ENCODE measurements at regions not wholly inside any gene's neighbourhood (a gene's known extent, or its start where the extent isn't known, plus 50 kb on each side); places are given as distances from the start of the nearest gene placed in this dataset.

DNA sequence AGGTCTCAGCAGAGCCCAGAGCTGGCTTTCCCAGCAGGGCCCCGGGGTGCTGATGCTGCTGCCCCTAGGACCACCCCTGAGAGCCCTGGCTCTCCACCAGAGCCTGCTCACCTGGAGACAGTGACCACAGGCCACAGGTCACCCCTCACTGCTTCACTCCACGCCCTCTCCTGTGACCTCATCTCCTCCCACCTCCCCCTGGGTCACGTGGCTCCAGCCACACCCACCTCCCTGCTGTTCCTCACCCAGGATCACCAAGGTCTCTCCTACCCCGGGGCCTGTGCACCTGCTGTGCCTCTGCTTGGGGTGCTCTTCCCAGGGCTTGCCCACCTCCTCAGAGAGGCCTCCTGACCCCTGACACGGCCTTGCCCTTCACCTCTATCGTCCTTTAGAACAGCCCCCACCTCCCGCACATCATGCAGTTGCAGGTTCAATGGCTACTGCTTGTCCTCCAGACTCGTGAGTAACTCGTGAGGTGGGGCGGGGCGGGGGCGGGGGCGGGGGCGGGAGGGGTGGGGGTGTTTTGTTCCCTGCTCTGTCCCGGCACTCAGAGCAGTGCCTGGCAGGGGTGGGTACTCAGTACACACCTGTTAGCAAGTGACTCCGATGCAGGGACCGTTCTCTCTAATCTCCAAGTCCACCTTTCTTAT, 468.0 kb downstream of the PREX1 start (continued):
- TF ChIP-seq, protein P1, sequence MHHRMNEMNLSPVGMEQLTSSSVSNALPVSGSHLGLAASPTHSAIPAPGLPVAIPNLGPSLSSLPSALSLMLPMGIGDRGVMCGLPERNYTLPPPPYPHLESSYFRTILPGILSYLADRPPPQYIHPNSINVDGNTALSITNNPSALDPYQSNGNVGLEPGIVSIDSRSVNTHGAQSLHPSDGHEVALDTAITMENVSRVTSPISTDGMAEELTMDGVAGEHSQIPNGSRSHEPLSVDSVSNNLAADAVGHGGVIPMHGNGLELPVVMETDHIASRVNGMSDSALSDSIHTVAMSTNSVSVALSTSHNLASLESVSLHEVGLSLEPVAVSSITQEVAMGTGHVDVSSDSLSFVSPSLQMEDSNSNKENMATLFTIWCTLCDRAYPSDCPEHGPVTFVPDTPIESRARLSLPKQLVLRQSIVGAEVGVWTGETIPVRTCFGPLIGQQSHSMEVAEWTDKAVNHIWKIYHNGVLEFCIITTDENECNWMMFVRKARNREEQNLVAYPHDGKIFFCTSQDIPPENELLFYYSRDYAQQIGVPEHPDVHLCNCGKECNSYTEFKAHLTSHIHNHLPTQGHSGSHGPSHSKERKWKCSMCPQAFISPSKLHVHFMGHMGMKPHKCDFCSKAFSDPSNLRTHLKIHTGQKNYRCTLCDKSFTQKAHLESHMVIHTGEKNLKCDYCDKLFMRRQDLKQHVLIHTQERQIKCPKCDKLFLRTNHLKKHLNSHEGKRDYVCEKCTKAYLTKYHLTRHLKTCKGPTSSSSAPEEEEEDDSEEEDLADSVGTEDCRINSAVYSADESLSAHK (CRISPR knock-in tag; IDR thresholded peaks at IDR 0.05; ENCODE audit: borderline replicate concordance), result no peak
- TF ChIP-seq PAWR (CRISPR knock-in tag; IDR thresholded peaks at IDR 0.05; ENCODE audit: borderline replicate concordance) (no peak), ZNF766 (CRISPR knock-in tag; IDR thresholded peaks at IDR 0.05; ENCODE audit: borderline replicate concordance) (no peak), SRSF1 (optimal IDR thresholded peaks at IDR 0.05; ENCODE audit: low read depth, low read length) (no peak), ZNF143 (CRISPR knock-in tag; IDR thresholded peaks at IDR 0.05) (no peak), SAP130 (CRISPR knock-in tag; IDR thresholded peaks at IDR 0.05; ENCODE audit: low read depth) (peak; percentile 42; the same call in 1 of the 2 replicates), ZNF570 (CRISPR knock-in tag; IDR thresholded peaks at IDR 0.05; ENCODE audit: borderline replicate concordance) (no peak), TEAD3 (CRISPR knock-in tag; optimal IDR thresholded peaks at IDR 0.05; ENCODE audit: borderline replicate concordance) (no peak), MEF2D (CRISPR knock-in tag; IDR thresholded peaks at IDR 0.05) (no peak), EEA1 (CRISPR knock-in tag; IDR thresholded peaks at IDR 0.05; ENCODE audit: borderline replicate concordance) (no peak), ZNF619 (CRISPR knock-in tag; IDR thresholded peaks at IDR 0.05) (no peak), SYNCRIP (IDR thresholded peaks at IDR 0.05; ENCODE audit: insufficient read depth, low read depth, low read length) (no peak), ZNF768 (CRISPR knock-in tag; IDR thresholded peaks at IDR 0.05) (peak; percentile 13; the same call in 1 of the 2 replicates), FOSL2 (CRISPR knock-in tag; IDR thresholded peaks at IDR 0.05) (peak; percentile 38; the same call in 1 of the 2 replicates)
- TF ChIP-seq, protein P2, sequence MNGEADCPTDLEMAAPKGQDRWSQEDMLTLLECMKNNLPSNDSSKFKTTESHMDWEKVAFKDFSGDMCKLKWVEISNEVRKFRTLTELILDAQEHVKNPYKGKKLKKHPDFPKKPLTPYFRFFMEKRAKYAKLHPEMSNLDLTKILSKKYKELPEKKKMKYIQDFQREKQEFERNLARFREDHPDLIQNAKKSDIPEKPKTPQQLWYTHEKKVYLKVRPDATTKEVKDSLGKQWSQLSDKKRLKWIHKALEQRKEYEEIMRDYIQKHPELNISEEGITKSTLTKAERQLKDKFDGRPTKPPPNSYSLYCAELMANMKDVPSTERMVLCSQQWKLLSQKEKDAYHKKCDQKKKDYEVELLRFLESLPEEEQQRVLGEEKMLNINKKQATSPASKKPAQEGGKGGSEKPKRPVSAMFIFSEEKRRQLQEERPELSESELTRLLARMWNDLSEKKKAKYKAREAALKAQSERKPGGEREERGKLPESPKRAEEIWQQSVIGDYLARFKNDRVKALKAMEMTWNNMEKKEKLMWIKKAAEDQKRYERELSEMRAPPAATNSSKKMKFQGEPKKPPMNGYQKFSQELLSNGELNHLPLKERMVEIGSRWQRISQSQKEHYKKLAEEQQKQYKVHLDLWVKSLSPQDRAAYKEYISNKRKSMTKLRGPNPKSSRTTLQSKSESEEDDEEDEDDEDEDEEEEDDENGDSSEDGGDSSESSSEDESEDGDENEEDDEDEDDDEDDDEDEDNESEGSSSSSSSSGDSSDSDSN (CRISPR knock-in tag; IDR thresholded peaks at IDR 0.05), result no peak
- TF ChIP-seq, protein P3, sequence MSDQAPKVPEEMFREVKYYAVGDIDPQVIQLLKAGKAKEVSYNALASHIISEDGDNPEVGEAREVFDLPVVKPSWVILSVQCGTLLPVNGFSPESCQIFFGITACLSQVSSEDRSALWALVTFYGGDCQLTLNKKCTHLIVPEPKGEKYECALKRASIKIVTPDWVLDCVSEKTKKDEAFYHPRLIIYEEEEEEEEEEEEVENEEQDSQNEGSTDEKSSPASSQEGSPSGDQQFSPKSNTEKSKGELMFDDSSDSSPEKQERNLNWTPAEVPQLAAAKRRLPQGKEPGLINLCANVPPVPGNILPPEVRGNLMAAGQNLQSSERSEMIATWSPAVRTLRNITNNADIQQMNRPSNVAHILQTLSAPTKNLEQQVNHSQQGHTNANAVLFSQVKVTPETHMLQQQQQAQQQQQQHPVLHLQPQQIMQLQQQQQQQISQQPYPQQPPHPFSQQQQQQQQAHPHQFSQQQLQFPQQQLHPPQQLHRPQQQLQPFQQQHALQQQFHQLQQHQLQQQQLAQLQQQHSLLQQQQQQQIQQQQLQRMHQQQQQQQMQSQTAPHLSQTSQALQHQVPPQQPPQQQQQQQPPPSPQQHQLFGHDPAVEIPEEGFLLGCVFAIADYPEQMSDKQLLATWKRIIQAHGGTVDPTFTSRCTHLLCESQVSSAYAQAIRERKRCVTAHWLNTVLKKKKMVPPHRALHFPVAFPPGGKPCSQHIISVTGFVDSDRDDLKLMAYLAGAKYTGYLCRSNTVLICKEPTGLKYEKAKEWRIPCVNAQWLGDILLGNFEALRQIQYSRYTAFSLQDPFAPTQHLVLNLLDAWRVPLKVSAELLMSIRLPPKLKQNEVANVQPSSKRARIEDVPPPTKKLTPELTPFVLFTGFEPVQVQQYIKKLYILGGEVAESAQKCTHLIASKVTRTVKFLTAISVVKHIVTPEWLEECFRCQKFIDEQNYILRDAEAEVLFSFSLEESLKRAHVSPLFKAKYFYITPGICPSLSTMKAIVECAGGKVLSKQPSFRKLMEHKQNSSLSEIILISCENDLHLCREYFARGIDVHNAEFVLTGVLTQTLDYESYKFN (CRISPR knock-in tag; conservative IDR thresholded peaks at IDR 0.05), result 0 out of 2 replicates have a peak, but pooled peaks have one; percentile 11
- TF ChIP-seq, protein P4, sequence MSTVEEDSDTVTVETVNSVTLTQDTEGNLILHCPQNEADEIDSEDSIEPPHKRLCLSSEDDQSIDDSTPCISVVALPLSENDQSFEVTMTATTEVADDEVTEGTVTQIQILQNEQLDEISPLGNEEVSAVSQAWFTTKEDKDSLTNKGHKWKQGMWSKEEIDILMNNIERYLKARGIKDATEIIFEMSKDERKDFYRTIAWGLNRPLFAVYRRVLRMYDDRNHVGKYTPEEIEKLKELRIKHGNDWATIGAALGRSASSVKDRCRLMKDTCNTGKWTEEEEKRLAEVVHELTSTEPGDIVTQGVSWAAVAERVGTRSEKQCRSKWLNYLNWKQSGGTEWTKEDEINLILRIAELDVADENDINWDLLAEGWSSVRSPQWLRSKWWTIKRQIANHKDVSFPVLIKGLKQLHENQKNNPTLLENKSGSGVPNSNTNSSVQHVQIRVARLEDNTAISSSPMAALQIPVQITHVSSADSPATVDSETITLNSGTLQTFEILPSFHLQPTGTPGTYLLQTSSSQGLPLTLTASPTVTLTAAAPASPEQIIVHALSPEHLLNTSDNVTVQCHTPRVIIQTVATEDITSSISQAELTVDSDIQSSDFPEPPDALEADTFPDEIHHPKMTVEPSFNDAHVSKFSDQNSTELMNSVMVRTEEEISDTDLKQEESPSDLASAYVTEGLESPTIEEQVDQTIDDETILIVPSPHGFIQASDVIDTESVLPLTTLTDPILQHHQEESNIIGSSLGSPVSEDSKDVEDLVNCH (CRISPR knock-in tag; IDR thresholded peaks at IDR 0.05), result no peak
